A549 (cell line): ENCODE measurements at regions not wholly inside any gene's neighbourhood (a gene's known extent, or its start where the extent isn't known, plus 50 kb on each side); places are given as distances from the start of the nearest gene placed in this dataset.

Experiments
- ATAC-seq, 2 experiments: fragments of 200-7000 bp in 1 of 2; fragments of >200 bp in 1 of 2; cut with Nextera tagmentation in 1 of 2; cut with Tn5 transposase in 1 of 2; 3 replicates each; pipeline versions ENCODE4 v1.8.0 to v1.9.1; 2018 to 2020; ENCODE audit warnings: mild to moderate bottlenecking in 1 of 2, moderate library complexity in 1 of 2
- CTCF ChIA-PET: fragments of 300-600 bp; sonication (Branson Sonifier 250); formaldehyde crosslinking; extraction: SDS; loops from one replicate; lab custom pipeline; 2021; ENCODE audit warnings: antibody characterized with exemption, inconsistent platforms; lab: Yijun Ruan, JAX
- POLR2A ChIA-PET: fragments of 350-600 bp; formaldehyde crosslinking; extraction: SDS; loops from one replicate; lab custom pipeline; 2021; ENCODE audit warnings: antibody characterized with exemption, inconsistent platforms; lab: Yijun Ruan, JAX
- DNase-seq, 2 experiments: peaks; one replicate each; pipeline versions ENCODE4 v3.0.0 to v3.0.0-alpha.2; 2011 to 2016; ENCODE audit warnings: low read depth in 1 of 2, low spot score in 1 of 2
- FAIRE-seq: peaks from 2 replicates; lab custom pipeline; 2011; peaks lifted over from hg19 to GRCh38; lab: Jason Lieb, UNC
- H3K27ac ChIP-seq, 2 experiments: fragments of >200 bp; sonication (Bioruptor Twin); formaldehyde crosslinking; 3 replicates each; pipeline ENCODE4 v1.5.1; 2016 to 2017
- H3K4me1 ChIP-seq: fragments of >200 bp; sonication (Bioruptor Twin); formaldehyde crosslinking; 3 replicates; pipeline ENCODE4 v1.6.1; 2016
- H3K4me2 ChIP-seq: fragments of >200 bp; sonication (Bioruptor Twin); formaldehyde crosslinking; 3 replicates; pipeline ENCODE4 v1.6.1; 2016
- H3K4me3 ChIP-seq: fragments of >200 bp; sonication (Bioruptor Twin); formaldehyde crosslinking; 3 replicates; pipeline ENCODE4 v1.5.1; 2016
- H3K9me3 ChIP-seq: fragments of >200 bp; sonication (Bioruptor Twin); formaldehyde crosslinking; 3 replicates; pipeline ENCODE4 v1.6.1; 2016
- EHF ChIP-seq: fragments of 250-450 bp; sonication (Bioruptor Pico); IDR thresholded peaks from 2 replicates; pipeline ENCODE4 v1.5.0; 2020; ENCODE audit warnings: mild to moderate bottlenecking
- EHMT2 ChIP-seq: fragments of 200-600 bp; sonication (generic); IDR thresholded peaks from 2 replicates; pipeline ENCODE4 v1.6.1; 2016; ENCODE audit warnings: antibody characterized with exemption, low read depth, mild to moderate bottlenecking, moderate library complexity
- EP300 ChIP-seq, 2 experiments: fragments of >200 bp; sonication (Bioruptor Twin); formaldehyde crosslinking; IDR thresholded peaks; 2 replicates in 1 of 2; 3 replicates in 1 of 2; pipeline ENCODE4 v1.6.1; 2016 to 2017
- ESRRA ChIP-seq: fragments of 150-350 bp; IDR thresholded peaks from 2 replicates; pipeline ENCODE4 v1.6.1; 2014; ENCODE audit warnings: mild to moderate bottlenecking, low read length, borderline replicate concordance
- FOSL2 ChIP-seq, 2 experiments: fragments of 450-650 bp in 1 of 2; fragments of >200 bp in 1 of 2; sonication (Bioruptor Twin) in 1 of 2; formaldehyde crosslinking; IDR thresholded peaks; 2 replicates each; pipeline versions ENCODE4 v1.5.0 to v1.6.1; 2016 to 2020; ENCODE audit warnings: mild to moderate bottlenecking in 1 of 2, moderate library complexity in 1 of 2
- GATA3 ChIP-seq: IDR thresholded peaks from 2 replicates; pipeline ENCODE4 v1.6.1; 2012; ENCODE audit warnings: borderline replicate concordance
- HOXA7 ChIP-seq: fragments of 250-450 bp; sonication (Bioruptor Pico); IDR thresholded peaks from 2 replicates; pipeline ENCODE4 v1.5.0; 2020; ENCODE audit warnings: mild to moderate bottlenecking, moderate library complexity
- HOXB13 ChIP-seq: fragments of 250-450 bp; sonication (Bioruptor Pico); IDR thresholded peaks from 2 replicates; pipeline ENCODE4 v1.5.0; 2020; ENCODE audit warnings: low read depth, mild to moderate bottlenecking, moderate library complexity
- JUN ChIP-seq, 2 experiments: fragments of >200 bp; sonication (Bioruptor Twin); formaldehyde crosslinking; IDR thresholded peaks; 2 replicates in 1 of 2; 3 replicates in 1 of 2; pipeline ENCODE4 v1.6.1; 2016 to 2017
- MAZ ChIP-seq: fragments of 150-350 bp; IDR thresholded peaks from 2 replicates; pipeline ENCODE4 v1.6.1; 2014; ENCODE audit warnings: antibody characterized with exemption, low read depth, low read length, borderline replicate concordance
- NPAS2 ChIP-seq: fragments of 250-450 bp; sonication (Bioruptor Pico); IDR thresholded peaks from 2 replicates; pipeline ENCODE4 v1.8.0; 2022; ENCODE audit warnings: mild to moderate bottlenecking, moderate library complexity, borderline replicate concordance
- PHF8 ChIP-seq: fragments of 200-600 bp; sonication (generic); IDR thresholded peaks from 2 replicates; pipeline ENCODE4 v1.6.1; 2016; ENCODE audit warnings: low read depth, mild to moderate bottlenecking, antibody characterized with exemption, moderate library complexity, borderline replicate concordance
- POLR2AphosphoS2 ChIP-seq: conservative IDR thresholded peaks from 2 replicates; pipeline ENCODE4 v1.6.1; 2012; ENCODE audit warnings: low read length, improper control_type of control experiment, inconsistent platforms
- RAD21 ChIP-seq, 2 experiments: fragments of >200 bp in 1 of 2; sonication (Bioruptor Twin) in 1 of 2; formaldehyde crosslinking in 1 of 2; IDR thresholded peaks in 1 of 2; conservative IDR thresholded peaks in 1 of 2; 2 replicates in 1 of 2; 3 replicates in 1 of 2; pipeline ENCODE4 v1.6.1; 2012 to 2018; ENCODE audit warnings: inconsistent platforms in 1 of 2
- RCOR1 ChIP-seq: fragments of 150-350 bp; IDR thresholded peaks from 2 replicates; pipeline ENCODE4 v1.6.1; 2014; ENCODE audit warnings: antibody characterized with exemption, low read length, low read depth
- RNF2 ChIP-seq: fragments of 200-600 bp; sonication (generic); IDR thresholded peaks from 2 replicates; pipeline ENCODE4 v1.6.1; 2016; ENCODE audit warnings: low read depth, mild to moderate bottlenecking, antibody characterized with exemption, moderate library complexity, borderline replicate concordance
- SMC3 ChIP-seq: fragments of >200 bp; sonication (Bioruptor Twin); formaldehyde crosslinking; IDR thresholded peaks from 3 replicates; pipeline ENCODE4 v1.6.1; 2018; ENCODE audit warnings: inconsistent platforms
- SREBF2 ChIP-seq: fragments of 450-650 bp; IDR thresholded peaks from 2 replicates; pipeline ENCODE4 v1.6.1; 2014; ENCODE audit warnings: mild to moderate bottlenecking, moderate library complexity
- TP53 ChIP-seq: fragments of 250-450 bp; sonication (Bioruptor Pico); IDR thresholded peaks from 2 replicates; pipeline ENCODE4 v1.5.0; 2021; ENCODE audit warnings: mild to moderate bottlenecking, moderate library complexity
- ZC3H11A ChIP-seq: fragments of 450-650 bp; IDR thresholded peaks from 2 replicates; pipeline ENCODE4 v1.6.1; 2014; ENCODE audit warnings: antibody characterized with exemption, mild to moderate bottlenecking
- ZNF302 ChIP-seq: fragments of 250-450 bp; sonication (Bioruptor Pico); IDR thresholded peaks from 2 replicates; pipeline ENCODE4 v1.9.0; 2021; ENCODE audit warnings: inconsistent platforms, mild to moderate bottlenecking, moderate library complexity
- ZSCAN20 ChIP-seq: fragments of 250-450 bp; sonication (Bioruptor Pico); IDR thresholded peaks from 2 replicates; pipeline ENCODE4 v1.8.0; 2022; ENCODE audit warnings: mild to moderate bottlenecking, moderate library complexity
- WGBS: methylation state at CpG from one replicate; pipeline ENCODE4 v1.1.6; 2017; ENCODE audit errors: missing lambda C conversion rate; 5-methylcytosine and 5-hydroxymethylcytosine counted together
- TF ChIP-seq, protein P1 (sequence below): fragments of 250-450 bp; sonication (Bioruptor Pico); IDR thresholded peaks from 2 replicates; pipeline ENCODE4 v1.5.0; 2020; ENCODE audit warnings: low read depth, mild to moderate bottlenecking, moderate library complexity
- TF ChIP-seq, protein P2 (sequence below): fragments of >200 bp; sonication (Bioruptor Twin); formaldehyde crosslinking; IDR thresholded peaks from 3 replicates; pipeline ENCODE4 v1.5.1; 2016
- TF ChIP-seq, protein P3 (sequence below): fragments of >200 bp; sonication (Bioruptor Twin); formaldehyde crosslinking; IDR thresholded peaks from 2 replicates; pipeline ENCODE4 v1.6.1; 2016

DNA sequence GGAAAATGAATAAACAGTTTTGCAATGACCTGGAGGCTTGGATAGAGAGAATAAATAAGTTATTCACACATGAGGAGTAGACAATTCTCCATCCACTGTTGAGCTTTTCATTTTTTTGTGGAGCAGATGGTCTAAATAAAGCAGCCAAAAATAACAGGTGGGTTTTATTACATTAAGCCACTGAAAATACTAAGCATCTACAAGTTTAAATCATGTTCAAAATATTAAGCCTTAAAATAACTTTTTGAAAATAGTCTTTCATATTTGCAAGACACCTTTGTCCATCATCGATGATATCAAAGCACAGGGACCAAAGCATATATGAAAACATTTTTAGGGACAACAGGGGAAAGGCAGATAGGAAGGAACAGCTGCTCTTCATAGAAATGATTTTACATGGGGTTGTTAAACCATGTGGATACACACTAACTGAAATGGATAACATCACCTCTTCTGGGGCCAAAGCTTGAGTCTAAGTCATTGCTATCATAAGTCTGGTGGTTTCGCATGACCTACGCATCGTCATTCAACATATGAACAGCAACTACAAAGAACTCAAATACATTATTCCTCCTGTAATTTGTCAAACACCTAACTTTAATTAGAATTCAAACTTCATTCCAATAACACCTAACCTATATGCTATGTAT lies 197.6 kb upstream of the CHST9 start:
- ATAC-seq (no peak), FAIRE-seq (no peak), DNase-seq (no peak)
- WGBS, result 28% methylated on average over 4 of the region's 4 CpGs
- Histone ChIP-seq H3K27ac (no peak overlapping the region), H3K4me1 (no peaks in the 10 kb centered on the region), H3K4me3 (no peak overlapping the region), H3K9me3 (no peaks in the 10 kb centered on the region), H3K4me2 (no peak overlapping the region)
- TF ChIP-seq JUN (IDR thresholded peaks at IDR 0.05) (no peak), HOXA7 (CRISPR knock-in tag) (no peak), GATA3 (no peak), ZSCAN20 (CRISPR knock-in tag) (no peak), ESRRA (no peak), NPAS2 (CRISPR knock-in tag) (no peak)
- TF ChIP-seq, protein P1, sequence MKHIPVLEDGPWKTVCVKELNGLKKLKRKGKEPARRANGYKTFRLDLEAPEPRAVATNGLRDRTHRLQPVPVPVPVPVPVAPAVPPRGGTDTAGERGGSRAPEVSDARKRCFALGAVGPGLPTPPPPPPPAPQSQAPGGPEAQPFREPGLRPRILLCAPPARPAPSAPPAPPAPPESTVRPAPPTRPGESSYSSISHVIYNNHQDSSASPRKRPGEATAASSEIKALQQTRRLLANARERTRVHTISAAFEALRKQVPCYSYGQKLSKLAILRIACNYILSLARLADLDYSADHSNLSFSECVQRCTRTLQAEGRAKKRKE (CRISPR knock-in tag), result no peak
- ChIA-PET POLR2A (no interaction called here), CTCF (no interaction called here)

DNA sequence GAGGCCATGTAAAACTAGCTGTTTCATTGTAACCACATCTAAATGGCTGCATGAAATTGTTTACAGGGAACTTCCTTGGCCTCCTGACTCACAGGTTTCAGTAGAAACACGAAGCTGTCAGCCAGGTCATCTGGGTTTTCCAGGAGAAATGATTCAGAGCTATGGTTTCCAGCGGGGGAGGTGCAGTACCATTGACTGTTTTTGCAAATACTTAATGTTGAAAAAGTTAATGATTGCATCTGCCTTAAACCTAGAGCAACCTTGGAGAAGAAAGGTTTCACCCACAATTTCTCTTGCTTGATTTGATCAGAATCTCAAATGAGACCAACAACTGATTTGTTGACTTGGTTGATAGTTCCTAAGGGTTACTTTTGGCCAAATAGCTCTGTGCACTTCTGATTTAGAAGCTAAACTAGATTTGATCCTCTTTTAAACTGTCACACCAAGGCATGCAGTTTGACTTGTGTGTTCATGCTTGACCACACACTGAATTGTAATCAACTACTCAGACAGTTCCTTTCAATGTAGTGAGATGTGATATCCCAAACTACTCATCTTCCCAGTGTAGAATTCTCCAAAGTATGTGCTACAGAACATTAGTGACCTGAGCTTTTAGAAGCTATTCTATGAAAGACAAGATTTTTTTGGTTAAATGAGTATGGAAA lies 193.5 kb upstream of the CHST9 start:
- POLR2A ChIA-PET, result no interaction called here
- no peaks in the 10 kb centered on the region for H3K4me1 ChIP-seq
- H3K9me3 ChIP-seq, result no peaks in the 10 kb centered on the region
- DNase-seq, result no peak
- H3K27ac ChIP-seq, result no peak overlapping the region
- no peak for FAIRE-seq
- no peak overlapping the region for H3K4me3 ChIP-seq
- 0% methylated on average over 2 of the region's 2 CpGs for WGBS
- CTCF ChIA-PET, result no interaction called here
- ATAC-seq, result no peak
- H3K4me2 ChIP-seq, result no peak overlapping the region
- no peak for TF ChIP-seq POLR2AphosphoS2
- TF ChIP-seq MAZ, result no peak
- TF ChIP-seq GATA3, result no peak
- TF ChIP-seq PHF8, result no peak
- TF ChIP-seq HOXB13 (CRISPR knock-in tag), result no peak
- no peak for TF ChIP-seq ESRRA

DNA sequence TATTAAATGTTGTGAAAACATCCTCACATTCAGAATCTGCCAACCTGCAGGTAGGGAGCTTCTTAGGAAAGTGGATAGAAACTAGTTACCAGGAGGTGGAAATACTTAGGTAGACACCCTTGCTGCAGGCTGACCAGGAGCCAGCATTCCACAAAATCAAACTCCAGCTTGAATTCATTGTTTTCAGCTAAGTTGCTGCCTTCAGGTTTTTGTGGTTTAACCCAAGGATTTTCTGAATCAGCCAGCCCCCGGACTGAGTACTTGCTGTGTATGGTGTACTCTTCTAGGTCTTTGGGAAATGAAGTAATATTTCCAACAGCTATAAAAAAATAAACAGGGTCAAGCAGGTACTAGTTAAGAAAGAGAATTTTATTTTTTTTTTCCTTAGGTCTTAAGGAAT lies 192.1 kb upstream of the CHST9 start:
- Histone ChIP-seq H3K4me1 (no peaks in the 10 kb centered on the region), H3K4me2 (no peak overlapping the region), H3K4me3 (no peak overlapping the region), H3K9me3 (no peaks in the 10 kb centered on the region), H3K27ac (no peak overlapping the region)
- ATAC-seq (no peak), DNase-seq (no peak), FAIRE-seq (no peak)
- CTCF ChIA-PET, result no interaction called here
- POLR2A ChIA-PET, result no interaction called here
- TF ChIP-seq FOSL2 (IDR thresholded peaks at IDR 0.05), result no peak
- no peak for TF ChIP-seq FOSL2 (CRISPR knock-in tag; IDR thresholded peaks at IDR 0.05)
- no peak for TF ChIP-seq ZNF302 (CRISPR knock-in tag)
- no peak for TF ChIP-seq HOXA7 (CRISPR knock-in tag)
- TF ChIP-seq RNF2, result no peak
- TF ChIP-seq PHF8, result no peak
- TF ChIP-seq SMC3, result no peak
- TF ChIP-seq EHMT2, result no peak
- TF ChIP-seq, protein P2, sequence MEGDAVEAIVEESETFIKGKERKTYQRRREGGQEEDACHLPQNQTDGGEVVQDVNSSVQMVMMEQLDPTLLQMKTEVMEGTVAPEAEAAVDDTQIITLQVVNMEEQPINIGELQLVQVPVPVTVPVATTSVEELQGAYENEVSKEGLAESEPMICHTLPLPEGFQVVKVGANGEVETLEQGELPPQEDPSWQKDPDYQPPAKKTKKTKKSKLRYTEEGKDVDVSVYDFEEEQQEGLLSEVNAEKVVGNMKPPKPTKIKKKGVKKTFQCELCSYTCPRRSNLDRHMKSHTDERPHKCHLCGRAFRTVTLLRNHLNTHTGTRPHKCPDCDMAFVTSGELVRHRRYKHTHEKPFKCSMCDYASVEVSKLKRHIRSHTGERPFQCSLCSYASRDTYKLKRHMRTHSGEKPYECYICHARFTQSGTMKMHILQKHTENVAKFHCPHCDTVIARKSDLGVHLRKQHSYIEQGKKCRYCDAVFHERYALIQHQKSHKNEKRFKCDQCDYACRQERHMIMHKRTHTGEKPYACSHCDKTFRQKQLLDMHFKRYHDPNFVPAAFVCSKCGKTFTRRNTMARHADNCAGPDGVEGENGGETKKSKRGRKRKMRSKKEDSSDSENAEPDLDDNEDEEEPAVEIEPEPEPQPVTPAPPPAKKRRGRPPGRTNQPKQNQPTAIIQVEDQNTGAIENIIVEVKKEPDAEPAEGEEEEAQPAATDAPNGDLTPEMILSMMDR, result no peak
- TF ChIP-seq TP53, result no peak
- no peak for TF ChIP-seq EHF (CRISPR knock-in tag)
- TF ChIP-seq, protein P1 (CRISPR knock-in tag), result no peak
- no peak for TF ChIP-seq RAD21 (conservative IDR thresholded peaks at IDR 0.05 in 1 of 2, IDR thresholded peaks at IDR 0.05 in 1 of 2)
- no peak for TF ChIP-seq SREBF2
- TF ChIP-seq EP300 (IDR thresholded peaks at IDR 0.05), result no peak
- no peak for TF ChIP-seq ZC3H11A
- no peak for TF ChIP-seq RCOR1
- TF ChIP-seq, protein P3, sequence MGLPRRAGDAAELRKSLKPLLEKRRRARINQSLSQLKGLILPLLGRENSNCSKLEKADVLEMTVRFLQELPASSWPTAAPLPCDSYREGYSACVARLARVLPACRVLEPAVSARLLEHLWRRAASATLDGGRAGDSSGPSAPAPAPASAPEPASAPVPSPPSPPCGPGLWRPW, result no peak
- WGBS, result 18% methylated on average over 1 of the region's 1 CpG
